Erythroblast (primary cell): ENCODE measurements at regions not wholly inside any gene's neighbourhood (a gene's known extent, or its start where the extent isn't known, plus 50 kb on each side); places are given as distances from the start of the nearest gene placed in this dataset.

Experiments
- DNase-seq, 2 experiments: peaks; one replicate each; lab custom pipeline; 2025; lab: John Stamatoyannopoulos, UW
- GATA1 ChIP-seq: IDR thresholded peaks from 2 replicates; pipeline ENCODE4 v1.6.1; 2011; ENCODE audit warnings: low read depth, mild to moderate bottlenecking, control low read depth, low read length, moderate library complexity
- POLR2A ChIP-seq: IDR thresholded peaks from 2 replicates; pipeline ENCODE4 v1.6.1; 2011; ENCODE audit warnings: mild to moderate bottlenecking, low read length

DNA sequence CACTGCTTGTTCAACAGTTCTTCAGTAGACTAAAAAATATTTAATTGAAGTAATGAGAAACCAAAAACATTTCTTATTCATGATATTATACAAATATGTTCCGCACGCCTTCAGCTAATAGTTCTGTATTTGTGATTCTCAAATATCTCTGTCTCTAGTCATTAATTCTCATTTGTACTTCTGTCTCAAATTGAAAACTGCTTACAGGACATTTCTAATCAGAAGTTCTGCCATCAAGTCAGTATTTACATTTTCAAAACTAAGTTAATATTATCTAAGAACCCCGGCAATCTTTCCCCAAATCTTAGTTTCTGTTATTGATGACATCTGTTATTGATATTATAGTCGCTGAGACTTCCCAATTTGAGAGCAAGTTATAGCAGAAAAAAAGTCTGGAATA lies 78.6 kb upstream of the PGRMC2 start:
- no peak for DNase-seq
- TF ChIP-seq GATA1, result no peak
- TF ChIP-seq POLR2A, result no peak

DNA sequence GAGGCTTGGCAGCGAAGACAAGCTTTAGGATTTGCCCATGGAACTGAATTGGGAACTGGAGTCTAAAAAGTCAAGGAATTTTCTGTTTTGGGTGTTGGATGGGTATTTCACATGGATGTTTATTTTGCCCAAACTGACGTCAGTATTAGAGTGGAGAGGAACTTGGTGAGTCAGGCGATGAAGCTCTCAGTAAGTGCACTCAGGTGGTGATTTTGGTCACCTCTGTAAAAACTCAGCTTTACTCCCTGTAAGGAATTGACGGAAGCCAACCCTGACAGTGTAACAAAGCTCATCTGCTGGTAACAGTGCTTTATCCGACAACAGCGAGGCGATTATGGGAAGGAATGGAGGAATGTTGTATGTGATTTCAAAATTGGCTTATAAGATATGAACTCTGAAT lies 77.0 kb upstream of the PGRMC2 start:
- TF ChIP-seq GATA1, result no peak
- no peak for TF ChIP-seq POLR2A
- no peak for DNase-seq

DNA sequence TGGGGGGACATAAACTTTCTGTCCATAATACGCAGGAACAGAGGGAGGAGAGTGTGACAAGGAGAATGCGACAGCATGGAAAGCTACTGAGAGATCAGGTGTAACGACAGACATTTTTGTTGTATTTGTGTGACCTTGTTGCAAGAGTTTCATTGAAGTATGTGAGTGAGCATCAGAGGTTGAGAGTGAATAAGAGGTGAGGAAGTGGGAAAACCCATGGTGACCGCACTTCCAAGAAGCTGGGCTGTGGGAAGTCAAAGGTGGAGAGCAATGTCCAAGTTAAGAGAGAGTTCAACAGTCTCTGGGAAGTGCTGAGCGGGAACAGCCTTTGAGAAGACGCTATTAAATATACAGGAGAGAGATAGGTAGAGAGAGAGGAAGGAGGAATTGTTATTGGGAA lies 76.4 kb upstream of the PGRMC2 start:
- no peak for DNase-seq
- TF ChIP-seq POLR2A (no peak), GATA1 (no peak)

DNA sequence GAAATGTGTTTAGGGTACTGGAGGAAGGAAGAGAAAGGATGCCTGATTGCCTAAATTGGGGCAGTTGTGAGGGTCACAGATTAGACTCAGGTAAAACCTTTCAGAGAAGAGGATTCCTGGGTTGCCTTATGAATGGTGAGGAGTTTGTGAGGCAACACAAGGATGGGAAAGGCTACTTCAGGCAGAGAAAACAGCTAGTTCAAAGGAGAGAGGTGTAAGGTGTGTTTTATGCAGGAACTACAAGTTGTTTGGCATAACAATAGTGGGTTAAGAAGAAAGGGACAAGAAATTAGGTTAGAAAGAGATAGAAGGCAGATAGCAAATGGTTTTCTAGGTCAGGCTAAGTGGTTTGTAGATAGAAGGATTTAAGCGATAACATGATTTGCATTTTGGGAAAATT lies 75.1 kb upstream of the PGRMC2 start:
- DNase-seq, result no peak
- TF ChIP-seq POLR2A, result no peak
- TF ChIP-seq GATA1, result no peak

DNA sequence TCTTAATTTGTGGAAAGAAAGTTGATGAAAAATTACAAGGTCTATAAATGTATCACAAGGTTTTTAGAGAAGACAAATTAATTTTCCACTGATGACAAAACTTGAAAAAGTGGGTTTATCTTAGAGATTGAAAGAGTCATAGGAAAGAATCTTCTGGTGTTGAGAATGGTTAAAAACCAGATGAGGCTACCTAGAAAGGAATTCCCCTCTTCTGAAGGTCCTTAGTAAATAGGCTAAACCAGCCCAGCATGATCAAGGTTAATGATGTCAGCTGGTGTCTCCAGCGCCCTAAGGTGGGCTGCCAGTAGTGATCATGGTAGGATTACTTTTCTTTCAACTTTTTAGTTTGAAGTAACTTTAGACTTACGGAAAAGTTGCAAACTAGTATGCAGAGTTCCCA lies 71.8 kb upstream of the PGRMC2 start:
- DNase-seq, result no peak
- no peak for TF ChIP-seq POLR2A
- TF ChIP-seq GATA1, result no peak

DNA sequence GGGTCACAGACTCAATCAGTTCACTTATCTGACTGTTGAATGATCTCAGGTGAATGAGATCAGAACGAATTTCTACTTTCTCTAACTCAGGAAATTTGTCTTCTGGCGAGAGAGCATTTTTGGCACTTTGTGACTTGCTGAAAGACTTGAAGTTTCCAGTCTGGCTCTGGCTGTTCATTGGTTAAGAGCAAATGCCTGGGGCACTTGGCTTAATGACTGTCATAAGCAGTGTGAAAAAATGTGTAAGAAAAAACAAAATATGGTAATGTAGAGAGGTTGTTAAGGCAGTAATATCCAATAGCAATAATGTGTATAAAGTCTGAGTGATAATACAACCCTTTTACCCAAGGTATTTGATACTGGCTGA lies 71.3 kb upstream of the PGRMC2 start:
- DNase-seq, result no peak
- TF ChIP-seq GATA1 (no peak), POLR2A (no peak)

DNA sequence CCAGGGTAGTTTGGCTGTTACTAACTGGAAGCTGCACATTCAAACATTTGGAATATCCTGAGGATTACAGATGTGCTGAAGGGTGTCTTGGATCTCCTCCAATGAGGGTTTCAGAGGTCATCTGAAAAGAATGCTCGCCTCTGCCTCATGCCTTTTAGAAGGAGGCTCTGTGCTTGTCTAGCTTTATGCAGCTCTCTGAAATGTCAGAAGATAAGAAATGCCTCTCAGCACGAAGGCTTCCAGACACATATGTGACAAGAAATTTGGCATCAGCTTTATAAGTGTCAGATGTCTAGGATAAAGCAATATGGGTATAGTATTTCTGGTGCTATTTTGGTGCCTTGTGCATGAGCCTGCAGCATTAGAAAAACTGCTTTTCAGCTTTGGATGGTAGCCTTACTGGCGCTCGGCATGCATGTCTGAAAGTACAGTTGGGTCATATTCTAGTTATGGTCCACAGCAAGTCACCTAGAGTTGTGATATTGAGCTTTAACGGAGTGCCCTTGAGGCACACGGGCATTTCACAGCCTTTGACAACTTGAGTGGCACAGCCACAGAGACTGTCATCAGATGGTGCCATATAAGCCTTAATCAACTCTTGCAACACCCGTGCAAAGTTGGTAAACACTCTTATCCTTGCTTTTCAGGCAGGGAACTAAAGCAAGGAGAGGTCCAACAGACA lies 70.8 kb upstream of the PGRMC2 start:
- TF ChIP-seq POLR2A (peak; percentile 34), GATA1 (no peak)

DNA sequence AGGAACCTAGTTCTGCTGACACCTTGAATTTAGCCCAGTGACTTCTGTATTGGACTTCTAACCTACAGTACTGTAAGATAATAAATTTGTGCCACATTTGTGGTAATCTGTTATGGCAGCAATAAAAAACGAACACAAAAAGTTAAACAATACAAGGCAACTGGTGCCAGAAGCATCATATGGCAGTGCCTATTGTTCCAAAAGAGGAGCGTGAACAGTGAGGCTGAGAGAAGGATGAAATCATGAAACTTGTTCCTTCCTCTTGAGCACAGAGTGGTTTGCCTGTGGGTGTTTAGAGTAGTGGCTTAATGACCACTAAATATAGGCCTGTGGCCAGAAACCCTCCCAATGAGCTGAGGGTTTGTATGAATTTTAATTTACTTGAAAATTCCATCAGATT lies 69.7 kb upstream of the PGRMC2 start:
- no peak for TF ChIP-seq GATA1
- no peak for TF ChIP-seq POLR2A
- DNase-seq, result no peak

More for the DNA sequence above, 70.8 kb upstream of the PGRMC2 start:
- DNase-seq, result peak; percentile 37 to 78

DNA sequence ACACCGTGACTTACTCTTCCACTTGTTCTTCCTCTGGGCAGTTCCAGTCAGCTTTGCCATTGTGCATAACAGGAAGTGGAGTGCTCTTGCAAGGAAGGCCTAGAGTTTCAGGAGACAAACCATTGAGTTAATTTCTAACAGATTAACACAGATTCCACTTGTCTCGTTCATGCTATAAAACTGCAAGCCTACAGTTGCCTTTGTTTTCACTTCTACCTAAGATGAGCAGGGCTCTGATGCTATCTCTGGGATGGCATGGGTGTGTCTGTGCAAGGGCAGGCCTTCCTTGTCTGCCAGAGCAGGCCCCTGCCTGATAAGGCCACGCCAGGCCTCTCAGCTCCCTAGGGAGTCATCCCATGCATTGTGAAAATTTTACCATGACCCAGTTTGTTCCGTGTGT lies 67.7 kb upstream of the PGRMC2 start:
- DNase-seq, result peak; percentile 59 to 79
- TF ChIP-seq GATA1 (no peak), POLR2A (no peak)

DNA sequence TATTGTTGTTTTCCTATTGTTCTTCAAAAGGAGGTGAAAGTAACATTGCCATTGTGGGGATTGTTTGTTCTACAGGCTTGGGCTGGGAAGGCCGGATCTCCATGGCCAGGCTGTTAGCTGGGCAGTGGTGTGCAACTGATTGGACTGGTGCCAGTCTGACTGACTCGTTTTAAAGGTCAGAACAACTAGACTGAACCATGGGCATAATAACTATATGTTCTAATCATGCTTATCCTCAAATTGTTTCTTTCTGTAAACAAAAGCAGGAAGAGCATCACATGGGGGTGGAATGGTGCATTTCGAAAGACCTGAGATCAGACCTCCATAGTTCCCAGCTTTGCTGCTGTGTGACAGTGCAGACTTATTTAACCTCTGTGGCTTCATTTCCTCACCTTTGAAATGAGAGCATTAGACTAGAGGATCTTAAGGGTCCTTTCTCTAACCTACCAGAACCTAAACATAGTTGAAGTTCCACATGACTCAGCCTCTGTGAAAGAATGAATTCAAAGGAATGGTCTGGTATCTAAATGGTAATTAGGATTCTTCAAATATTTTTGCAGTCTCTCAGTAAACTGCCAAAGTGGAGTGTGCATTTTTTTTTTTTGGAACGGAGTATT lies 66.7 kb upstream of the PGRMC2 start:
- peak; percentile 59 to 65 for DNase-seq
- TF ChIP-seq GATA1 (no peak), POLR2A (no peak)

DNA sequence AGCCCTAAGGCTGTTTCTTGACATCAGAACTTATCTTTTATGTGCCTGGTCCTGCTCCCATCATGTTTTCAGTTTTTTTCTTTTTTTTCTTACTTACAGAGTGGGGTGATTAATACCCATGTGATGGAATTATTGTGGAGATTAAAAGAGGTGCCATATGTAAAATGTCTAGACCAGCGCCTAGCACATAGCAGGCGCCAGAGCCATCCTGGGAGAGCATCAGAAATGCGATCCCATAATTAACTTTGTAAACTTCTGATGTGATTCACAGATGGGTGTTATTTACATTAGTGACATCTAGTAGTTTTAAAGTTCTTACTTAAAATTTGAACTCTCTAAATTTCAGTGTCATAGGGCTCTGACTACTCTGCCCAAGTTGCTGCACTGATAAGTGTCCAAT lies 66.2 kb upstream of the PGRMC2 start:
- TF ChIP-seq GATA1, result no peak
- no peak for TF ChIP-seq POLR2A
- DNase-seq, result no peak

DNA sequence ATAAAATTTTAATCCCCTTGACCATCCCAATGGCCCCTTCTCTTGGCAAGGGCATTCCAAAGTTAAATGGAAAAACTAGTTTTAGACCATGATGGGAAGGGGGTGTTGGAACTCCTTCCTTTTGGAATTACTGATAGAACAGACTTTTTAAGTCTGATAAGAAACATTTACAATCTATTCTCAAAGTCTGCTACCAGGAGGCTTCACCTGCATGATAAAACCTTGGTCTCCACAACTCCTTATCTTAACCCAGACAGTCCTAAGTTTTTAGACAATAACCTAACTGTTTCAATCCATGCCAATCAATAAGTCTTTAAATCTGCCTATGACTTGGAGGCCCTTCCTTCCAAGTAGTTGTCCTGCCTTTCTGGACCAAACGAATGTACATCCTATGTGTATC lies 63.9 kb upstream of the PGRMC2 start:
- DNase-seq, result peak; percentile 23 to 52
- TF ChIP-seq GATA1, result no peak
- TF ChIP-seq POLR2A, result no peak

DNA sequence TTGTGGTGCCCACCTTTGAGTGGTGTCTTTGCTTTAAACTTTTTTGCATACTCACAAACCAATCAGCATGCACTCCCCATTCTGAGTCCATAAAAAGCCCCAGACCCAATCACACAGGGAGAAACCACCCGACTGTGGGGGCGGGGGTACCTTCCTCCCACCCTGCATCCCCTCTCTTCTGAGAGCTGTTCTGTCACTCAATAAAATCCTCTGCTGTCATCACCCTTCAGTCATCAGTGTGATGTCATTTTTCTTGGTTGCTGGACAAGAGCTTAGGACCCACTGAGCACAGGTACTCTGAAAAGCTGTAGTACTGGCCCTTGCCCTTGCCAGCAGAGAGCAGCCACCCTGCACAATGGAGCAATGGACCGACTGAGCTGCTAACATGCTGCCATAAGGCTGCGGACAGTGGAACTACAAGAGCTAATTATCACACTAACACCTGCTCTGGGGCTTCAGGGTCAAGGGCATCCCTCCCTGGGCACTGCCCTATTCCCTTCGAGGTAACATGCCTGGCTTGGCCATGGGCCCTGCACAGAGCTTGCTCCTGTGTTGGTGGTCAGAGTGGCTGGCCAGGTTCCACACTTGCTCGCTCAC lies 62.9 kb upstream of the PGRMC2 start:
- TF ChIP-seq POLR2A (no peak), GATA1 (no peak)
- DNase-seq, result no peak

DNA sequence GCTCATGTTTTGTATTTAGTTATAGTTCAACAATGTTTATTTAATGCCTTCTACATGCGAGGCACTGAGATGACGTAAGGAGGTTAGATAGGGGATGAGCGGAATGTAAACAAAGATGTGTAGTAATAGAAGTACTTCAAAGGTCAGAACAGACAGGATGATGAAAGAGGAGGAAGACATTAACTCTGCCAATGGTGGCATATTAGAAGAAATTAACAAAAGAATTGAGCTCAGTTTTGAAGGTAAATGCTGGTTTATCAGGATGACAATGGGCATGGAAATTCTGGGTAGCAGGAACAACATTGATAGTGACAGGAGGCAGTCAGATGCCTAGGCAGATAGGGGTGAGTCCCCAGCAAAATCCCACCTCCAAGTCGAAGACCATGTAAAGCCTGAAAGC lies 62.3 kb upstream of the PGRMC2 start:
- DNase-seq, result peak in 1 of 2 experiments; percentile 45
- no peak for TF ChIP-seq GATA1
- no peak for TF ChIP-seq POLR2A
